KMS-11 (cell line): ENCODE measurements at regions not wholly inside any gene's neighbourhood (a gene's known extent, or its start where the extent isn't known, plus 50 kb on each side); places are given as distances from the start of the nearest gene placed in this dataset.

Source experiments
- H2AFZ ChIP-seq: fragments of 200-600 bp; sonication (generic); 2 replicates; pipeline ENCODE4 v1.6.1; 2016; ENCODE audit warnings: antibody characterized with exemption, mixed run types, low read depth
- H3K27ac ChIP-seq: fragments of 200-600 bp; sonication (generic); 2 replicates; pipeline ENCODE4 v1.6.1; 2016; ENCODE audit warnings: mild to moderate bottlenecking, mixed run types
- H3K27me3 ChIP-seq: fragments of 200-600 bp; sonication (generic); 2 replicates; pipeline ENCODE4 v1.6.1; 2017; ENCODE audit warnings: mild to moderate bottlenecking, low read depth, mixed run types, moderate library complexity; ENCODE audit not compliant: insufficient read depth
- H3K36me3 ChIP-seq: fragments of 200-600 bp; sonication (generic); 2 replicates; pipeline ENCODE4 v1.6.1; 2017; ENCODE audit warnings: mild to moderate bottlenecking, mixed run types; ENCODE audit not compliant: insufficient read depth
- H3K4me1 ChIP-seq: fragments of 200-600 bp; sonication (generic); 2 replicates; pipeline ENCODE4 v1.6.1; 2016; ENCODE audit warnings: mild to moderate bottlenecking, low read depth, mixed run types; ENCODE audit not compliant: poor library complexity, severe bottlenecking
- H3K4me2 ChIP-seq: fragments of 200-600 bp; sonication (generic); 2 replicates; pipeline ENCODE4 v1.7.0; 2016; ENCODE audit warnings: mild to moderate bottlenecking, mixed run types
- H3K4me3 ChIP-seq: fragments of 200-600 bp; sonication (generic); IDR thresholded peaks from 2 replicates; pipeline ENCODE4 v1.6.1; 2017; ENCODE audit warnings: low read depth, low read length, mixed read lengths; ENCODE audit not compliant: insufficient read depth
- H3K79me2 ChIP-seq: fragments of 200-600 bp; sonication (generic); 2 replicates; pipeline ENCODE4 v1.6.1; 2016; ENCODE audit warnings: low read depth, mixed run types; ENCODE audit not compliant: insufficient read depth
- H3K9ac ChIP-seq: fragments of 200-600 bp; sonication (generic); 2 replicates; pipeline ENCODE4 v1.6.1; 2016; ENCODE audit warnings: mild to moderate bottlenecking, mixed run types
- H4K20me1 ChIP-seq: fragments of 200-600 bp; sonication (generic); 2 replicates; pipeline ENCODE4 v1.6.1; 2016; ENCODE audit warnings: mild to moderate bottlenecking, mixed run types; ENCODE audit not compliant: insufficient read depth
- CTCF ChIP-seq: fragments of 200-600 bp; sonication (generic); conservative IDR thresholded peaks from 2 replicates; pipeline ENCODE4 v1.6.1; 2017; ENCODE audit warnings: low read depth, mild to moderate bottlenecking, antibody characterized with exemption, low read length, moderate library complexity, mixed read lengths

GRCh38 chr12:24155042-24155441 lies 205.6 kb upstream of the SOX5 start:
- Histone ChIP-seq H3K79me2 (no peaks in the 10 kb centered on the region), H3K27me3 (no peaks in the 10 kb centered on the region; the same call in 1 of the 2 replicates), H3K4me1 (no peaks in the 10 kb centered on the region), H3K36me3 (no peaks in the 10 kb centered on the region), H4K20me1 (no peaks in the 10 kb centered on the region), H3K4me2 (no peak overlapping the region), H3K4me3 (no peak overlapping the region), H2AFZ (no peak overlapping the region), H3K27ac (no peak overlapping the region), H3K9ac (no peak overlapping the region)
- no peak for TF ChIP-seq CTCF

- no peak overlapping the region for H3K4me2 ChIP-seq
- no peaks in the 10 kb centered on the region for H3K4me1 ChIP-seq
- H3K9ac ChIP-seq: no peak overlapping the region
- H3K27ac ChIP-seq: no peak overlapping the region
- no peaks in the 10 kb centered on the region for H3K79me2 ChIP-seq
- no peak overlapping the region for H2AFZ ChIP-seq
- H3K4me3 ChIP-seq: no peak overlapping the region
- H3K27me3 ChIP-seq: no peaks in the 10 kb centered on the region; the same call in 1 of the 2 replicates
- H3K36me3 ChIP-seq: no peaks in the 10 kb centered on the region
- H4K20me1 ChIP-seq: no peaks in the 10 kb centered on the region
- no peak for TF ChIP-seq CTCF
These were observed 203.6 kb upstream of the SOX5 start for GRCh38 chr12:24153079-24153478.

- no peak for TF ChIP-seq CTCF
- Histone ChIP-seq H3K27me3 (no peaks in the 10 kb centered on the region; the same call in 1 of the 2 replicates), H3K36me3 (no peaks in the 10 kb centered on the region), H3K27ac (no peak overlapping the region), H3K4me3 (no peak overlapping the region), H3K79me2 (no peaks in the 10 kb centered on the region), H4K20me1 (no peaks in the 10 kb centered on the region), H3K4me2 (no peak overlapping the region), H2AFZ (no peak overlapping the region), H3K9ac (no peak overlapping the region), H3K4me1 (no peaks in the 10 kb centered on the region)
These were observed 202.8 kb upstream of the SOX5 start for GRCh38 chr12:24152270-24152669.

- H3K4me3 ChIP-seq: no peak overlapping the region
- no peaks in the 10 kb centered on the region for H3K4me1 ChIP-seq
- H3K27ac ChIP-seq: no peak overlapping the region
- H4K20me1 ChIP-seq: no peaks in the 10 kb centered on the region
- H3K9ac ChIP-seq: no peak overlapping the region
- no peak overlapping the region for H3K4me2 ChIP-seq
- no peak overlapping the region for H2AFZ ChIP-seq
- no peak for TF ChIP-seq CTCF
- H3K27me3 ChIP-seq: no peaks in the 10 kb centered on the region
- H3K79me2 ChIP-seq: no peaks in the 10 kb centered on the region
- H3K36me3 ChIP-seq: no peaks in the 10 kb centered on the region
These were observed 194.5 kb upstream of the SOX5 start for GRCh38 chr12:24143928-24144327.
